GM23338 (cell line): ENCODE measurements at regions not wholly inside any gene's neighbourhood (a gene's known extent, or its start where the extent isn't known, plus 50 kb on each side); places are given as distances from the start of the nearest gene placed in this dataset.

Experiments used
- ATAC-seq: fragments of 200-7000 bp; cut with Tn5 transposase; 3 replicates; pipeline ENCODE4 v1.9.1; 2020
- DNase-seq: peaks from one replicate; pipeline ENCODE4 v3.0.0-alpha.2; 2015; ENCODE audit warnings: low spot score
- H2AFZ ChIP-seq: fragments of 200-600 bp; sonication (generic); 2 replicates; pipeline ENCODE4 v1.8.0; 2016; ENCODE audit warnings: antibody characterized with exemption, mild to moderate bottlenecking, moderate library complexity
- H3F3A ChIP-seq: fragments of 200-600 bp; sonication (generic); replicated peaks from 2 replicates; pipeline ENCODE4 v1.8.0; 2017; ENCODE audit warnings: antibody characterized with exemption, mixed run types, low read depth
- H3K27ac ChIP-seq: fragments of 200-600 bp; sonication (generic); 2 replicates; pipeline ENCODE4 v1.6.1; 2016; ENCODE audit warnings: low read depth
- H3K27me3 ChIP-seq: fragments of 200-600 bp; sonication (generic); 2 replicates; pipeline ENCODE4 v1.8.0; 2016; ENCODE audit warnings: mild to moderate bottlenecking, mixed run types, moderate library complexity; ENCODE audit not compliant: insufficient read depth
- H3K36me3 ChIP-seq: fragments of 200-600 bp; sonication (generic); 2 replicates; pipeline ENCODE4 v1.8.0; 2016; ENCODE audit warnings: mild to moderate bottlenecking; ENCODE audit not compliant: insufficient read depth
- H3K4me1 ChIP-seq: fragments of 200-600 bp; sonication (generic); 2 replicates; pipeline ENCODE4 v1.8.0; 2016; ENCODE audit warnings: mild to moderate bottlenecking, moderate library complexity; ENCODE audit not compliant: insufficient read depth
- H3K4me2 ChIP-seq: fragments of 200-600 bp; sonication (generic); 2 replicates; pipeline ENCODE4 v1.7.1; 2017; ENCODE audit warnings: mixed run types
- H3K4me3 ChIP-seq: fragments of 200-600 bp; sonication (generic); 2 replicates; pipeline ENCODE4 v1.6.1; 2016; ENCODE audit warnings: mixed run types
- H3K79me2 ChIP-seq: fragments of 200-600 bp; sonication (generic); replicated peaks from 2 replicates; pipeline ENCODE4 v1.8.0; 2017; ENCODE audit warnings: mild to moderate bottlenecking; ENCODE audit not compliant: insufficient read depth
- H3K9me2 ChIP-seq: fragments of 200-600 bp; sonication (generic); 2 replicates; pipeline ENCODE4 v1.8.0; 2017; ENCODE audit not compliant: insufficient read depth
- H4K20me1 ChIP-seq: fragments of 200-600 bp; sonication (generic); replicated peaks from 2 replicates; pipeline ENCODE4 v1.8.0; 2017; ENCODE audit warnings: mild to moderate bottlenecking; ENCODE audit not compliant: insufficient read depth
- H3K27ac Mint-ChIP-seq: 2 replicates; pipeline ENCODE4 v1.8.0; 2020; ENCODE audit warnings: inconsistent platforms, mild to moderate bottlenecking, moderate library complexity, mixed read lengths
- H3K27me3 Mint-ChIP-seq: 3 replicates; pipeline ENCODE4 v1.8.0; 2022; ENCODE audit warnings: low read depth, mild to moderate bottlenecking, moderate library complexity, mixed read lengths, inconsistent platforms; ENCODE audit not compliant: insufficient read depth, poor library complexity
- H3K36me3 Mint-ChIP-seq: 3 replicates; pipeline ENCODE4 v1.8.0; 2021; ENCODE audit warnings: low read depth, mild to moderate bottlenecking, inconsistent platforms, moderate library complexity, mixed read lengths
- H3K4me1 Mint-ChIP-seq: 3 replicates; pipeline ENCODE4 v1.8.0; 2020; ENCODE audit warnings: mild to moderate bottlenecking, inconsistent platforms, mixed read lengths
- H3K4me3 Mint-ChIP-seq: 3 replicates; pipeline ENCODE4 v1.8.0; 2021; ENCODE audit warnings: moderate library complexity, mild to moderate bottlenecking, inconsistent platforms, mixed read lengths
- H3K9me3 Mint-ChIP-seq: 3 replicates; pipeline ENCODE4 v1.8.0; 2020; ENCODE audit warnings: moderate library complexity, mild to moderate bottlenecking, inconsistent platforms, mixed read lengths
- CREB1 ChIP-seq: fragments of 250-450 bp; sonication (Bioruptor Pico); IDR thresholded peaks from 2 replicates; pipeline ENCODE4 v1.5.0; 2020; ENCODE audit warnings: low read depth, mild to moderate bottlenecking, moderate library complexity
- EZH2 ChIP-seq: fragments of 200-600 bp; sonication (generic); IDR thresholded peaks from one replicate; pipeline ENCODE4 v1.8.0; 2017; ENCODE audit warnings: antibody characterized with exemption, mild to moderate bottlenecking, low read depth; ENCODE audit not compliant: unreplicated experiment
- NANOG ChIP-seq: IDR thresholded peaks from 2 replicates; pipeline ENCODE4 v1.6.1; 2016; ENCODE audit warnings: antibody characterized with exemption, borderline replicate concordance
- STAT1 ChIP-seq: IDR thresholded peaks from one replicate; pipeline ENCODE4 v1.6.1; 2016; ENCODE audit warnings: antibody characterized with exemption; ENCODE audit not compliant: unreplicated experiment
- ZNF114 ChIP-seq: fragments of 250-450 bp; sonication (Bioruptor Pico); IDR thresholded peaks from 2 replicates; pipeline ENCODE4 v1.5.0; 2020; ENCODE audit warnings: mild to moderate bottlenecking, moderate library complexity
- ZNF331 ChIP-seq: fragments of 250-450 bp; sonication (Bioruptor Pico); IDR thresholded peaks from 2 replicates; pipeline ENCODE4 v1.5.0; 2020; ENCODE audit warnings: low read depth, mild to moderate bottlenecking, moderate library complexity
- TF ChIP-seq, protein P1 (sequence below): IDR thresholded peaks from 2 replicates; pipeline ENCODE4 v1.6.1; 2016; ENCODE audit warnings: antibody characterized with exemption
- TF ChIP-seq, protein P2 (sequence below): IDR thresholded peaks from one replicate; pipeline ENCODE4 v1.6.1; 2018; ENCODE audit warnings: antibody characterized with exemption; ENCODE audit not compliant: unreplicated experiment
- TF ChIP-seq, protein P3 (sequence below), 2 experiments: fragments of 200-600 bp in 1 of 2; sonication (generic) in 1 of 2; conservative IDR thresholded peaks; 2 replicates each; pipeline versions ENCODE4 v1.5.1 to v1.6.1; 2016 to 2017; ENCODE audit warnings: antibody characterized with exemption in 2 of 2, low read depth in 2 of 2, mild to moderate bottlenecking in 2 of 2, moderate library complexity in 1 of 2

DNA sequence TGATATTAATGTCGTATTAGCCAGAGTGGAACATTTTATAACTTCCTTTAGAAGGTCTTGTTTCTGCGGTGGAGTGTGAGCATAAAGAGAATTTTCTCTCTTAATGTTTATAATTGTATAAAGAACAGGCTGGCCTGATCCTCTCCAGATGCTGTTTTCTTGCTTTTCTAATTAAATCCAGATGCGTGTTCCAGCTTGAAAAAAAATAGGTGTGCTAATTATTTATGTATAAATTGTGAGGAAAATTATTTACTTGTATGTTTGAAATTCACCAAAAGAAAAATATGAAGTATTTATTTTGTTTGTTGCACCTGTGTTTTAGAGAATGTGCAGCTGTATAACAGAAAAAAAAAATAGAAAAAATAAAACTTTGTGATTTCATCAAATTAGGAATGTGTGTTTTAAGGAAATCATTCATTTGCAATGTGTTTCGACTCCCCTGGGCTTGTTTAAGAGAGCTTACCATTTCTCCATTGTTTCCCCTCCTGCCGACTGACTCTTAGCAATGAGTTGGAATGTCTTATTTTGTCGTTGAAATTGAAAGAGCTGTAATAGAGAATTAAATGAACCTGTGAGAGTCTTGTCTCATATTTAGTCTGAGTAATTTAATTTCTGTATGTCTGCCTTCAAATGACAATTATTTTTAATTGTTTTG is 220.1 kb upstream of the NXPH2 start:
- peak overlapping the region; percentile 10; the same call in 1 of the 2 replicates for H3K4me2 ChIP-seq
- H3K36me3 ChIP-seq = no peaks in the 10 kb centered on the region
- H4K20me1 ChIP-seq = no peaks in the 10 kb centered on the region
- H3K4me3 Mint-ChIP-seq = no peak overlapping the region
- DNase-seq = peak; percentile 41
- H3K27me3 Mint-ChIP-seq = no peaks in the 10 kb centered on the region
- H3K4me1 Mint-ChIP-seq = peaks cover 10% of the 10 kb centered on the region
- H3K9me3 Mint-ChIP-seq = no peaks in the 10 kb centered on the region
- H3K27ac ChIP-seq = no peak overlapping the region
- peaks cover 9% of the 10 kb centered on the region for H3K4me1 ChIP-seq
- no peak for TF ChIP-seq STAT1
- TF ChIP-seq ZNF114 (CRISPR knock-in tag) = no peak
- TF ChIP-seq NANOG = no peak
- no peak for TF ChIP-seq EZH2
- no peak for TF ChIP-seq CREB1 (CRISPR knock-in tag)
- TF ChIP-seq, protein P1, sequence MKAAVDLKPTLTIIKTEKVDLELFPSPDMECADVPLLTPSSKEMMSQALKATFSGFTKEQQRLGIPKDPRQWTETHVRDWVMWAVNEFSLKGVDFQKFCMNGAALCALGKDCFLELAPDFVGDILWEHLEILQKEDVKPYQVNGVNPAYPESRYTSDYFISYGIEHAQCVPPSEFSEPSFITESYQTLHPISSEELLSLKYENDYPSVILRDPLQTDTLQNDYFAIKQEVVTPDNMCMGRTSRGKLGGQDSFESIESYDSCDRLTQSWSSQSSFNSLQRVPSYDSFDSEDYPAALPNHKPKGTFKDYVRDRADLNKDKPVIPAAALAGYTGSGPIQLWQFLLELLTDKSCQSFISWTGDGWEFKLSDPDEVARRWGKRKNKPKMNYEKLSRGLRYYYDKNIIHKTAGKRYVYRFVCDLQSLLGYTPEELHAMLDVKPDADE = no peak
- peaks cover 8% of the 10 kb centered on the region; the same call in 1 of the 2 replicates for H3K9me2 ChIP-seq
- H3K27ac Mint-ChIP-seq = peak overlapping the region; percentile 60; the same call in 1 of the 2 replicates
- H3K27me3 ChIP-seq = no peaks in the 10 kb centered on the region
- ATAC-seq = peak; percentile 42; the same call in 1 of the 3 replicates
- H3K79me2 ChIP-seq = no peaks in the 10 kb centered on the region
- no peak overlapping the region for H2AFZ ChIP-seq
- no peak overlapping the region for H3K4me3 ChIP-seq
- H3F3A ChIP-seq = no peaks in the 10 kb centered on the region
- H3K36me3 Mint-ChIP-seq = no peaks in the 10 kb centered on the region

DNA sequence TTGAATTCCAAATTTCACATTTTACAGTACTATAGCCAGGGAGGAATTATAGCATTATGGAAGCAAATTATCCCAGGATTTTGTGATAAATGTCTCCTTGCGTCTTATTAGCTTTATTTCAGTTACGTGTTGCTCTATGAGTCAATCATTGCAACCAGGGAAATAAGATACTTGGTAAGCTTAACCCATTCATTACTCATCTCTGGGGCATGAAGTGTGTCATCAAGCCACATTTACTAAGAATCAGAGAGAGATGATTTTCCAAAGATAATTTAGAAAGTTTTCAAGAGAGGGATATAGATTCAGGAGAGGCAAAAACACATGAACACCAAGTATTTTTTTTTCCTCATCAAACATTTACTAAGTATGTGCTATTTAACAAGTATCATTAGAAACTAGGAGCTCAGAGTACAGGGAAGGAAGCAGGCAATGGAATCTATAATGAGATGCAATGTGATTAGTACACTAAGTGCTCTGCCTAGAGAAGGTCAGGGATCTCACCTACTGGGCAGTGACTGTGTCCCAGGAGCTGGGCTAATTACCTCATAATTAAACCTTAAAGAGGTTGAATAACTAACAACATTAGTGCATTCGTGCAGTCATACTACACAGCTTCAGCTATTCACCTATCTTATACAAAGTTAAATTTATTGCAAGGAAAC is 217.8 kb upstream of the NXPH2 start:
- Histone ChIP-seq H3K4me2 (no peak overlapping the region), H3K4me1 (peaks cover 9% of the 10 kb centered on the region), H3F3A (no peaks in the 10 kb centered on the region), H3K4me3 (no peak overlapping the region), H4K20me1 (no peaks in the 10 kb centered on the region), H3K27me3 (no peaks in the 10 kb centered on the region), H3K9me2 (0 out of 2 replicates have a peak, but pooled peaks cover 8% of the 10 kb centered on the region), H3K36me3 (no peaks in the 10 kb centered on the region), H3K79me2 (no peaks in the 10 kb centered on the region), H2AFZ (no peak overlapping the region), H3K27ac (no peak overlapping the region)
- no peak overlapping the region for H3K27ac Mint-ChIP-seq
- no peak for DNase-seq
- peaks cover 10% of the 10 kb centered on the region for H3K4me1 Mint-ChIP-seq
- no peaks in the 10 kb centered on the region for H3K27me3 Mint-ChIP-seq
- no peak for ATAC-seq
- no peak overlapping the region for H3K4me3 Mint-ChIP-seq
- no peaks in the 10 kb centered on the region for H3K36me3 Mint-ChIP-seq
- TF ChIP-seq EZH2 (no peak), NANOG (no peak), ZNF114 (CRISPR knock-in tag) (no peak), ZNF331 (CRISPR knock-in tag) (no peak), STAT1 (no peak), CREB1 (CRISPR knock-in tag) (no peak)
- TF ChIP-seq, protein P2, sequence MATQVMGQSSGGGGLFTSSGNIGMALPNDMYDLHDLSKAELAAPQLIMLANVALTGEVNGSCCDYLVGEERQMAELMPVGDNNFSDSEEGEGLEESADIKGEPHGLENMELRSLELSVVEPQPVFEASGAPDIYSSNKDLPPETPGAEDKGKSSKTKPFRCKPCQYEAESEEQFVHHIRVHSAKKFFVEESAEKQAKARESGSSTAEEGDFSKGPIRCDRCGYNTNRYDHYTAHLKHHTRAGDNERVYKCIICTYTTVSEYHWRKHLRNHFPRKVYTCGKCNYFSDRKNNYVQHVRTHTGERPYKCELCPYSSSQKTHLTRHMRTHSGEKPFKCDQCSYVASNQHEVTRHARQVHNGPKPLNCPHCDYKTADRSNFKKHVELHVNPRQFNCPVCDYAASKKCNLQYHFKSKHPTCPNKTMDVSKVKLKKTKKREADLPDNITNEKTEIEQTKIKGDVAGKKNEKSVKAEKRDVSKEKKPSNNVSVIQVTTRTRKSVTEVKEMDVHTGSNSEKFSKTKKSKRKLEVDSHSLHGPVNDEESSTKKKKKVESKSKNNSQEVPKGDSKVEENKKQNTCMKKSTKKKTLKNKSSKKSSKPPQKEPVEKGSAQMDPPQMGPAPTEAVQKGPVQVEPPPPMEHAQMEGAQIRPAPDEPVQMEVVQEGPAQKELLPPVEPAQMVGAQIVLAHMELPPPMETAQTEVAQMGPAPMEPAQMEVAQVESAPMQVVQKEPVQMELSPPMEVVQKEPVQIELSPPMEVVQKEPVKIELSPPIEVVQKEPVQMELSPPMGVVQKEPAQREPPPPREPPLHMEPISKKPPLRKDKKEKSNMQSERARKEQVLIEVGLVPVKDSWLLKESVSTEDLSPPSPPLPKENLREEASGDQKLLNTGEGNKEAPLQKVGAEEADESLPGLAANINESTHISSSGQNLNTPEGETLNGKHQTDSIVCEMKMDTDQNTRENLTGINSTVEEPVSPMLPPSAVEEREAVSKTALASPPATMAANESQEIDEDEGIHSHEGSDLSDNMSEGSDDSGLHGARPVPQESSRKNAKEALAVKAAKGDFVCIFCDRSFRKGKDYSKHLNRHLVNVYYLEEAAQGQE = no peak
- TF ChIP-seq, protein P3, sequence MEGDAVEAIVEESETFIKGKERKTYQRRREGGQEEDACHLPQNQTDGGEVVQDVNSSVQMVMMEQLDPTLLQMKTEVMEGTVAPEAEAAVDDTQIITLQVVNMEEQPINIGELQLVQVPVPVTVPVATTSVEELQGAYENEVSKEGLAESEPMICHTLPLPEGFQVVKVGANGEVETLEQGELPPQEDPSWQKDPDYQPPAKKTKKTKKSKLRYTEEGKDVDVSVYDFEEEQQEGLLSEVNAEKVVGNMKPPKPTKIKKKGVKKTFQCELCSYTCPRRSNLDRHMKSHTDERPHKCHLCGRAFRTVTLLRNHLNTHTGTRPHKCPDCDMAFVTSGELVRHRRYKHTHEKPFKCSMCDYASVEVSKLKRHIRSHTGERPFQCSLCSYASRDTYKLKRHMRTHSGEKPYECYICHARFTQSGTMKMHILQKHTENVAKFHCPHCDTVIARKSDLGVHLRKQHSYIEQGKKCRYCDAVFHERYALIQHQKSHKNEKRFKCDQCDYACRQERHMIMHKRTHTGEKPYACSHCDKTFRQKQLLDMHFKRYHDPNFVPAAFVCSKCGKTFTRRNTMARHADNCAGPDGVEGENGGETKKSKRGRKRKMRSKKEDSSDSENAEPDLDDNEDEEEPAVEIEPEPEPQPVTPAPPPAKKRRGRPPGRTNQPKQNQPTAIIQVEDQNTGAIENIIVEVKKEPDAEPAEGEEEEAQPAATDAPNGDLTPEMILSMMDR (conservative IDR thresholded peaks at IDR 0.05; ENCODE audit: low read depth in 2 of 2) = no peak
- H3K9me3 Mint-ChIP-seq = no peaks in the 10 kb centered on the region
